ENCODE measurements at regions not wholly inside any gene's neighbourhood (a gene's known extent, or its start where the extent isn't known, plus 50 kb on each side); places are given as distances from the start of the nearest gene placed in this dataset.

DNA sequence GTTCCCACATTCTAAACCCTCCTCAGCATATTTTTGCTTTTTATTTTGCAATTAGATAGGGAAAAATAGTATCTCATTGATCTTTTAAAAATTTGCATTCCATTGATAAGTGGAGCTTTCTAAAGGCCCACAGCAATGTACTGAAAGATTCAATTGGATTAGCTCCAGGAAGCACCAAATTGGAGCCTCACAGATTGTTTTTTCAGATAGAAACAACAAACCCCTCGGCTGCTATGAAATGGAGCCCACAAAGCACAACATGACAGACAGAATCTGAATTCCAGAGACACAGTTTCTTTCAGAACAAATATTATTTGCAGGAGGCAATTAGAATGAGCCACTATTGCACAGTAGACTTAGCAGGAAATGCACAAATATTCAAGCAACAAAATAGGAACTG, 58.9 kb upstream of the KIF26B start:
- Histone ChIP-seq H3K27me3 (ENCODE audit: insufficient read depth) (no peaks in the 10 kb centered on the region), H3K36me3 (ENCODE audit: insufficient read depth) (no peaks in the 10 kb centered on the region), H3K9me2 (ENCODE audit: insufficient read depth) (no peaks in the 10 kb centered on the region), H3F3A (replicated peaks; ENCODE audit: low read depth) (no peaks in the 10 kb centered on the region), H3K4me1 (ENCODE audit: insufficient read depth) (no peaks in the 10 kb centered on the region; the same call in 1 of the 2 replicates), H3K4me3 (no peak overlapping the region), H4K20me1 (replicated peaks; ENCODE audit: insufficient read depth) (no peaks in the 10 kb centered on the region), H3K27ac (ENCODE audit: low read depth) (no peak overlapping the region), H3K79me2 (replicated peaks; ENCODE audit: insufficient read depth) (no peaks in the 10 kb centered on the region), H2AFZ (no peak overlapping the region), H3K4me2 (no peak overlapping the region)
- Mint-ChIP-seq H3K9me3 (no peaks in the 10 kb centered on the region), H3K27me3 (ENCODE audit: insufficient read depth, low read depth, poor library complexity) (peaks cover 2% of the 10 kb centered on the region), H3K4me3 (no peak overlapping the region), H3K4me1 (peaks cover 2% of the 10 kb centered on the region; the same call in 1 of the 3 replicates), H3K27ac (no peak overlapping the region), H3K36me3 (ENCODE audit: low read depth) (no peaks in the 10 kb centered on the region)
- no peak for DNase-seq (ENCODE audit: low spot score)
- no peak for ATAC-seq
- TF ChIP-seq ZNF462 (CRISPR knock-in tag; IDR thresholded peaks at IDR 0.05) = no peak
- TF ChIP-seq STAT1 (IDR thresholded peaks at IDR 0.05; ENCODE audit: unreplicated experiment) = no peak
- TF ChIP-seq, protein P1, sequence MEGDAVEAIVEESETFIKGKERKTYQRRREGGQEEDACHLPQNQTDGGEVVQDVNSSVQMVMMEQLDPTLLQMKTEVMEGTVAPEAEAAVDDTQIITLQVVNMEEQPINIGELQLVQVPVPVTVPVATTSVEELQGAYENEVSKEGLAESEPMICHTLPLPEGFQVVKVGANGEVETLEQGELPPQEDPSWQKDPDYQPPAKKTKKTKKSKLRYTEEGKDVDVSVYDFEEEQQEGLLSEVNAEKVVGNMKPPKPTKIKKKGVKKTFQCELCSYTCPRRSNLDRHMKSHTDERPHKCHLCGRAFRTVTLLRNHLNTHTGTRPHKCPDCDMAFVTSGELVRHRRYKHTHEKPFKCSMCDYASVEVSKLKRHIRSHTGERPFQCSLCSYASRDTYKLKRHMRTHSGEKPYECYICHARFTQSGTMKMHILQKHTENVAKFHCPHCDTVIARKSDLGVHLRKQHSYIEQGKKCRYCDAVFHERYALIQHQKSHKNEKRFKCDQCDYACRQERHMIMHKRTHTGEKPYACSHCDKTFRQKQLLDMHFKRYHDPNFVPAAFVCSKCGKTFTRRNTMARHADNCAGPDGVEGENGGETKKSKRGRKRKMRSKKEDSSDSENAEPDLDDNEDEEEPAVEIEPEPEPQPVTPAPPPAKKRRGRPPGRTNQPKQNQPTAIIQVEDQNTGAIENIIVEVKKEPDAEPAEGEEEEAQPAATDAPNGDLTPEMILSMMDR (conservative IDR thresholded peaks at IDR 0.05; ENCODE audit: low read depth in 2 of 2) = no peak
- TF ChIP-seq, protein P2, sequence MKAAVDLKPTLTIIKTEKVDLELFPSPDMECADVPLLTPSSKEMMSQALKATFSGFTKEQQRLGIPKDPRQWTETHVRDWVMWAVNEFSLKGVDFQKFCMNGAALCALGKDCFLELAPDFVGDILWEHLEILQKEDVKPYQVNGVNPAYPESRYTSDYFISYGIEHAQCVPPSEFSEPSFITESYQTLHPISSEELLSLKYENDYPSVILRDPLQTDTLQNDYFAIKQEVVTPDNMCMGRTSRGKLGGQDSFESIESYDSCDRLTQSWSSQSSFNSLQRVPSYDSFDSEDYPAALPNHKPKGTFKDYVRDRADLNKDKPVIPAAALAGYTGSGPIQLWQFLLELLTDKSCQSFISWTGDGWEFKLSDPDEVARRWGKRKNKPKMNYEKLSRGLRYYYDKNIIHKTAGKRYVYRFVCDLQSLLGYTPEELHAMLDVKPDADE (IDR thresholded peaks at IDR 0.05) = no peak
- no peak for TF ChIP-seq EZH2phosphoT487 (IDR thresholded peaks at IDR 0.05; ENCODE audit: unreplicated experiment)
- no peak for TF ChIP-seq ZNF331 (CRISPR knock-in tag; IDR thresholded peaks at IDR 0.05; ENCODE audit: low read depth)
- TF ChIP-seq NANOG (IDR thresholded peaks at IDR 0.05; ENCODE audit: borderline replicate concordance) = no peak
- TF ChIP-seq JUNB (IDR thresholded peaks at IDR 0.05; ENCODE audit: unreplicated experiment) = no peak
- TF ChIP-seq, protein P3, sequence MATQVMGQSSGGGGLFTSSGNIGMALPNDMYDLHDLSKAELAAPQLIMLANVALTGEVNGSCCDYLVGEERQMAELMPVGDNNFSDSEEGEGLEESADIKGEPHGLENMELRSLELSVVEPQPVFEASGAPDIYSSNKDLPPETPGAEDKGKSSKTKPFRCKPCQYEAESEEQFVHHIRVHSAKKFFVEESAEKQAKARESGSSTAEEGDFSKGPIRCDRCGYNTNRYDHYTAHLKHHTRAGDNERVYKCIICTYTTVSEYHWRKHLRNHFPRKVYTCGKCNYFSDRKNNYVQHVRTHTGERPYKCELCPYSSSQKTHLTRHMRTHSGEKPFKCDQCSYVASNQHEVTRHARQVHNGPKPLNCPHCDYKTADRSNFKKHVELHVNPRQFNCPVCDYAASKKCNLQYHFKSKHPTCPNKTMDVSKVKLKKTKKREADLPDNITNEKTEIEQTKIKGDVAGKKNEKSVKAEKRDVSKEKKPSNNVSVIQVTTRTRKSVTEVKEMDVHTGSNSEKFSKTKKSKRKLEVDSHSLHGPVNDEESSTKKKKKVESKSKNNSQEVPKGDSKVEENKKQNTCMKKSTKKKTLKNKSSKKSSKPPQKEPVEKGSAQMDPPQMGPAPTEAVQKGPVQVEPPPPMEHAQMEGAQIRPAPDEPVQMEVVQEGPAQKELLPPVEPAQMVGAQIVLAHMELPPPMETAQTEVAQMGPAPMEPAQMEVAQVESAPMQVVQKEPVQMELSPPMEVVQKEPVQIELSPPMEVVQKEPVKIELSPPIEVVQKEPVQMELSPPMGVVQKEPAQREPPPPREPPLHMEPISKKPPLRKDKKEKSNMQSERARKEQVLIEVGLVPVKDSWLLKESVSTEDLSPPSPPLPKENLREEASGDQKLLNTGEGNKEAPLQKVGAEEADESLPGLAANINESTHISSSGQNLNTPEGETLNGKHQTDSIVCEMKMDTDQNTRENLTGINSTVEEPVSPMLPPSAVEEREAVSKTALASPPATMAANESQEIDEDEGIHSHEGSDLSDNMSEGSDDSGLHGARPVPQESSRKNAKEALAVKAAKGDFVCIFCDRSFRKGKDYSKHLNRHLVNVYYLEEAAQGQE (IDR thresholded peaks at IDR 0.05; ENCODE audit: unreplicated experiment) = no peak
- TF ChIP-seq EZH2 (IDR thresholded peaks at IDR 0.05; ENCODE audit: low read depth, unreplicated experiment) = no peak
- TF ChIP-seq POLR2AphosphoS5 (IDR thresholded peaks at IDR 0.05; ENCODE audit: low read depth) = no peak
- no peak for TF ChIP-seq CREB1 (CRISPR knock-in tag; IDR thresholded peaks at IDR 0.05; ENCODE audit: low read depth)
- TF ChIP-seq ZNF114 (CRISPR knock-in tag; IDR thresholded peaks at IDR 0.05) = no peak
